MM.1S (cell line): ENCODE measurements at regions not wholly inside any gene's neighbourhood (a gene's known extent, or its start where the extent isn't known, plus 50 kb on each side); places are given as distances from the start of the nearest gene placed in this dataset.

ENCODE experiments used
- DNase-seq: peaks from one replicate; pipeline ENCODE4 v3.0.0-alpha.2; 2015
- H2AFZ ChIP-seq: fragments of 300-600 bp; sonication (generic); 2 replicates; pipeline ENCODE4 v1.6.0; 2016; ENCODE audit warnings: antibody characterized with exemption, low read length
- H3F3A ChIP-seq: fragments of 300-600 bp; sonication (generic); 2 replicates; pipeline ENCODE4 v1.6.1; 2016; ENCODE audit warnings: mild to moderate bottlenecking, antibody characterized with exemption, low read length, moderate library complexity, mixed read lengths; ENCODE audit not compliant: insufficient read depth
- H3K27ac ChIP-seq: fragments of 300-600 bp; sonication (generic); 2 replicates; pipeline ENCODE4 v1.5.1; 2016; ENCODE audit warnings: mild to moderate bottlenecking, low read length
- H3K27me3 ChIP-seq: fragments of 300-600 bp; sonication (generic); replicated peaks from 2 replicates; pipeline ENCODE4 v1.6.0; 2016; ENCODE audit warnings: low read length; ENCODE audit not compliant: insufficient read depth
- H3K36me3 ChIP-seq: fragments of 300-600 bp; sonication (generic); replicated peaks from 2 replicates; pipeline ENCODE4 v1.6.1; 2016; ENCODE audit warnings: mild to moderate bottlenecking, low read length, mixed read lengths; ENCODE audit not compliant: insufficient read depth
- H3K4me1 ChIP-seq: fragments of 300-600 bp; sonication (generic); 2 replicates; pipeline ENCODE4 v1.6.1; 2016; ENCODE audit warnings: low read length, mixed read lengths
- H3K4me2 ChIP-seq: fragments of 300-600 bp; sonication (generic); 2 replicates; pipeline ENCODE4 v1.6.0; 2016; ENCODE audit warnings: low read depth, low read length
- H3K4me3 ChIP-seq: fragments of 300-600 bp; sonication (generic); 2 replicates; pipeline ENCODE4 v1.5.1; 2016; ENCODE audit warnings: low read length, mixed read lengths
- H3K79me2 ChIP-seq: fragments of 300-600 bp; sonication (generic); 2 replicates; pipeline ENCODE4 v1.6.1; 2016; ENCODE audit warnings: mixed run types, low read length, mixed read lengths
- H3K9ac ChIP-seq: fragments of 300-600 bp; sonication (generic); 2 replicates; pipeline ENCODE4 v1.6.1; 2016; ENCODE audit warnings: low read length, mixed read lengths
- H3K9me2 ChIP-seq: fragments of 300-600 bp; sonication (generic); replicated peaks from 2 replicates; pipeline ENCODE4 v1.6.1; 2016; ENCODE audit warnings: mild to moderate bottlenecking, low read length, mixed read lengths; ENCODE audit not compliant: insufficient read depth
- H3K9me3 ChIP-seq: fragments of 300-600 bp; sonication (generic); replicated peaks from 2 replicates; pipeline ENCODE4 v1.6.1; 2016; ENCODE audit warnings: mild to moderate bottlenecking, low read length, mixed read lengths; ENCODE audit not compliant: insufficient read depth
- H4K20me1 ChIP-seq: fragments of 300-600 bp; sonication (generic); 2 replicates; pipeline ENCODE4 v1.6.1; 2016; ENCODE audit warnings: mild to moderate bottlenecking, low read length, moderate library complexity, mixed read lengths; ENCODE audit not compliant: insufficient read depth
- CTCF ChIP-seq: fragments of 300-600 bp; sonication (generic); IDR thresholded peaks from 2 replicates; pipeline ENCODE4 v1.5.1; 2016; ENCODE audit warnings: antibody characterized with exemption, low read length, mixed read lengths
- EZH2 ChIP-seq: fragments of 300-600 bp; sonication (generic); optimal IDR thresholded peaks from 2 replicates; pipeline ENCODE3; 2017; ENCODE audit warnings: low read depth, mild to moderate bottlenecking, antibody characterized with exemption, low read length, mixed read lengths
- EZH2phosphoT487 ChIP-seq: fragments of 300-600 bp; sonication (generic); IDR thresholded peaks from 2 replicates; pipeline ENCODE4 v1.6.1; 2018; ENCODE audit warnings: antibody characterized with exemption, low read length

GRCh38 chr2:136439064-136439676, 321.2 kb upstream of the CXCR4 start:
- Histone ChIP-seq H3K9me2 (no peaks in the 10 kb centered on the region), H3K9me3 (no peaks in the 10 kb centered on the region), H3K36me3 (no peaks in the 10 kb centered on the region), H3K27me3 (no peaks in the 10 kb centered on the region), H3F3A (no peaks in the 10 kb centered on the region), H3K27ac (no peak overlapping the region), H3K9ac (no peak overlapping the region), H2AFZ (no peak overlapping the region), H4K20me1 (no peaks in the 10 kb centered on the region), H3K4me1 (no peaks in the 10 kb centered on the region), H3K4me2 (no peak overlapping the region), H3K4me3 (no peak overlapping the region), H3K79me2 (no peaks in the 10 kb centered on the region)
- DNase-seq = no peak
- no peak for TF ChIP-seq EZH2
- TF ChIP-seq CTCF = no peak
- TF ChIP-seq EZH2phosphoT487 = no peak

GRCh38 chr2:136437461-136437860, 319.5 kb upstream of the CXCR4 start:
- no peaks in the 10 kb centered on the region for H3K4me1 ChIP-seq
- no peak overlapping the region for H3K9ac ChIP-seq
- H3K27me3 ChIP-seq = no peaks in the 10 kb centered on the region
- no peak for DNase-seq
- TF ChIP-seq EZH2phosphoT487 = no peak
- no peak for TF ChIP-seq CTCF
- TF ChIP-seq EZH2 = no peak
- H3K4me2 ChIP-seq = no peak overlapping the region
- no peaks in the 10 kb centered on the region for H3K9me2 ChIP-seq
- no peaks in the 10 kb centered on the region for H4K20me1 ChIP-seq
- H2AFZ ChIP-seq = no peak overlapping the region
- H3K4me3 ChIP-seq = no peak overlapping the region
- no peaks in the 10 kb centered on the region for H3K9me3 ChIP-seq
- H3K79me2 ChIP-seq = no peaks in the 10 kb centered on the region
- H3F3A ChIP-seq = no peaks in the 10 kb centered on the region
- no peak overlapping the region for H3K27ac ChIP-seq
- H3K36me3 ChIP-seq = no peaks in the 10 kb centered on the region

GRCh38 chr2:136436936-136437335, 319.0 kb upstream of the CXCR4 start:
- no peak for DNase-seq
- H3F3A ChIP-seq = no peaks in the 10 kb centered on the region
- H3K27ac ChIP-seq = no peak overlapping the region
- no peaks in the 10 kb centered on the region for H3K9me3 ChIP-seq
- H3K9ac ChIP-seq = no peak overlapping the region
- no peak overlapping the region for H3K4me3 ChIP-seq
- no peaks in the 10 kb centered on the region for H3K4me1 ChIP-seq
- no peaks in the 10 kb centered on the region for H3K79me2 ChIP-seq
- no peak for TF ChIP-seq CTCF
- no peak for TF ChIP-seq EZH2phosphoT487
- TF ChIP-seq EZH2 = no peak
- H4K20me1 ChIP-seq = no peaks in the 10 kb centered on the region
- H2AFZ ChIP-seq = no peak overlapping the region
- no peaks in the 10 kb centered on the region for H3K27me3 ChIP-seq
- no peak overlapping the region for H3K4me2 ChIP-seq
- no peaks in the 10 kb centered on the region for H3K9me2 ChIP-seq
- no peaks in the 10 kb centered on the region for H3K36me3 ChIP-seq
